Activated CD4-positive, alpha-beta T cell treated with anti-CD3 and anti-CD28 coated beads for 48 hours (primary cell): ENCODE measurements at regions not wholly inside any gene's neighbourhood (a gene's known extent, or its start where the extent isn't known, plus 50 kb on each side); places are given as distances from the start of the nearest gene placed in this dataset.

Experiments used
- DNase-seq: peaks from one replicate; pipeline ENCODE4 v3.0.0-alpha.2; 2020

DNA sequence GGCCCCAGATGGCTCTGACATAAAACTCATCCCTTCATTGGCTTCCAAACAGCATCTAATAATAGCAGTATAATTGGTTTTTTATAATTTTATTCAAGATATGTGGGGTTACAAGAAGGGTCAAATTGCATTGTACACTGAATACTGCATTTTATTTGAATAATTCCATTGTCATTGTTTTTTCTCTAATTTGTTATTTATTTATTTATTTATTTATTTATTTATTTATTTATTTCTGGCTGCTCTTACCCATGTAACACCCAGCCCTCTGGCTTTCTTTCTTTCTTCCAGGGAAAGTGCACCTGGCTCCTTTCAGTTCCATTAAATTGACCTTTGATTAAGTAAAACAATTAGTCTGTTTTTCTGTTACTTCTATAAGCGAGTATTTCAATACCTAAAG lies 210.1 kb downstream of the CDH9 start:
- DNase-seq, result no peak

DNA sequence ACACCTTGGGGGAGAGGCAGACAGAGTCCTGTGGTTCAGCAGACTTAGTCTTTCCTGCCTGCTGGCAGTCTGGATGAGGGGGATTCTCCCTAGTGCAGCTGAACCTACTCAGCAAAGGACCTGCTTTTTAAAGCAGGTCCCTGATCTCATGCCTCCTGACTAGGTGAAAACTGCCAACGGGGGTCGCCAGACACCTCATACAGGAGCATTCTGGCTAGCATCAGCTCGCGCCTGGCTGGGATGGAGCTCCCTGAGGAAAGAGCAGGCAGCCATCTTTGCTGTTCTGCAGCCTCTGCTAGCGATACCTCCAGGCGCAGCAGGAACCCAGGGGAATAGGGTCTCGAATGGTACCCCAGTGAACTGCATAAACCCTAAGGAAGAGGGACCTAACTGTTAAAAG lies 225.2 kb downstream of the CDH9 start:
- no peak for DNase-seq

DNA sequence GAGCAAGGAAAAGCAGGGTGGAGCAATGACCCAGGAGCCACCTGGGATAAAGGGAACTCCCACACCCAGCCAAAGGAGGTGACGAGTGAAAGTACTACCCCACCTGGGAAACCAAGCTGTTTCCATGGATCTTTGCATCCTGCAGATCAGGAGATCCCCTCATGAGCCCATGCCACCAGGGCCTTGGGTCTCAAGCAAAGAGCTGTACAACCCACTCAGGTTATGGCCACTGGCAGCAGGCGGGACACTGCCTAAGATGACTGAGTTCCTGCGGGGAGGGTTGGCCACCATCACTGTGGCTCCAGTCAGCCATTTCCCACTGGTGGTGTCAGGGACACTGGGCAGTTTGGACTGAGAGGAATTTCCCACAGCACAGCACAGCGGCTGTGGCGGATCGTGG lies 225.7 kb downstream of the CDH9 start:
- DNase-seq, result no peak

DNA sequence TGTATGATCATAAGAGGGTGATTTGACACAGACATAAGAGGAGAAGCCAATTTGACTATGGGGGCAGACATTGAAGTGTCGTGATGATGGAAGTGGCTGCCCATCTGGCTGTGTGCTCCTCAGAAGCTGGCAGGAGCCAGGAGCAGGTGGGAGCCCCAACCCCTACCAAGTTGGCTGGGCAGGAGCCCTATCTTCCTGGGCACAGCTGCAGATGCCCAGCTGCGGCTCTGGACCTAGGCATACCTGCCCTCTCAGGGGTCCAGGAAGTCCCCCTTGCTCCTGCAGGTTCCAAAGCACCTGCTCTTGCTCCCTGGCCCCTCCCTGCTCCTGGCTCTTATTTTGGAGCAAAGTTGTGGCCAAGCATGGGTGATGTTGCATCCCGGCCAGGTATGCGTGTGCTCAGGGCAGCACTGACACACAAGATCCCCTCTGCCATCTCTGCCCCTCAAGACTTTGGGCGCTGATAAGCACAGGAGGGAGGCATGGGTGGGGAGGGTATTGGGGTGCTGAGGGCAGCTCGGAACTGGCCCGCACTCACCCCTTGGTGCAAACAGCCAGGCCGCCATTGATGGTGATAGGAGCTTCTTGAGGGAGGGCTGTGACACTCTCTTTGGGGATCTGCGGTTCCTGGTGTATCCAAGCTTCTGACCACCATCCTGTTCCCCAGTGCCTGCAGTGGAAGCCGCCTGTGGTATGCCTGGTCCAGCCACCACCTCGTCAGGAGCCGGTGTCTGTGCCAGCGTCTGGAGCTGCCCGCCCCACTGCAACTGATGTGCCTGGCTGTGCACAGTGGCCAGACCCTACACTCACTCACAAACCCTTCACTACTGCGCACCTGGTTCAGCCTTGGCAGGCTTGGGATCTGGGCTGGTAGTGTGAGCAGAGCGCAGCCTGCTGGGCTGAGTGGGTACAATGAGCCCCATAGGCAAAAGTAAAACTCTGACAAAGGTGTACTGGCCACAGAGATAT lies 230.9 kb downstream of the CDH9 start:
- no peak for DNase-seq

DNA sequence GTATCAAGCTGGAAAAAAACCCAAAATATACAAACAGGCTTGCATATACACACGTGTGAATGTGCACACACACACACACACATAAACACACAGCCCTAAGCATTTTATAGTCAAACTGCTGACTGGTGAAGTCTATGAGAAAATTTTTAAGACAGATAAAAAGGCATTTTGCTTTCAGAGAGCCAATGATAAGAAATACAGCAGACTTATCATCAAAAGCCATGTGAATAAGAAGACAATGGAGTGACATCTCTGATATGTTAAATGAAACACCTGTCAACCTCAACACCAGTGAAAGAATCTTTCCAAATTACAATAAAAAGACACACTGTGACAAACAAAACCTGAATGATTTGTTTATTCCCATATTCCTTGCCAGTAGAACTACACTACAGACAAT lies 233.3 kb downstream of the CDH9 start:
- no peak for DNase-seq

DNA sequence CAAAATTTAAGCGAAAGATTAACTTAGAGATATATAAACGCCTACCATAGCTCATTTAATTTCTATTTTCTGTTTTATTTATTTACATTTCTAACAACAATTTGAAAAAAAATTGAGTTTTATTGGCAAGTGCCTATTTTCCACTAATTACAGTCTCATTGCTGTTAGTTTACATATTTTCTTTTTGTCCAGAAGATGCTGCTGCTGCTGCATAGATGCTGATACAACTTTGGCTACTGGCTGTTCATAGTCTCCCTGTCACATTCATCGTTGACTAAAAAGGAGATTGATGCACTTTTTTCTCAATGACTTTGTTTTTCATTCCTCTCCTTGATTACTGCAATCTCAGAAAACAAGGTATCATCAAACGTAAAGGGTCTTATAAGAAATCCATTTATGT lies 235.4 kb downstream of the CDH9 start:
- DNase-seq, result no peak

DNA sequence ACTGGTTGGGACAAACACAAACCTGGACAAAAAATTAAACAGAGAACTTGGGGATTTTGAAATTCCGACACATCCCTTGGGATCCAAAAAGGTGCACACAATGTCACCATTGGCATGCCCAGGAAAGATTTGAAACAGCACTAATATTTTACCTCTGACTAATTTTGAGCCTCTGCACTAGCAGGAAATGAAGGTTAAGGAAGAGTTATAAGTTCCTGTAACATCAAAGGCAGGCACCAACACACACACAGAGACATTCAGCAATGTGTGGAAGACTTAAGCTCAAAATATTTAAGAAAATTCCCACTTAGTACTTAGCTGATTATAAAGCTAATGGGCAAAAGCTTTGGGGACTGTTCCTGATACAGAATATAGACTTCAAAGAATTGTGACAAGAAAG lies 247.0 kb downstream of the CDH9 start:
- DNase-seq, result no peak

DNA sequence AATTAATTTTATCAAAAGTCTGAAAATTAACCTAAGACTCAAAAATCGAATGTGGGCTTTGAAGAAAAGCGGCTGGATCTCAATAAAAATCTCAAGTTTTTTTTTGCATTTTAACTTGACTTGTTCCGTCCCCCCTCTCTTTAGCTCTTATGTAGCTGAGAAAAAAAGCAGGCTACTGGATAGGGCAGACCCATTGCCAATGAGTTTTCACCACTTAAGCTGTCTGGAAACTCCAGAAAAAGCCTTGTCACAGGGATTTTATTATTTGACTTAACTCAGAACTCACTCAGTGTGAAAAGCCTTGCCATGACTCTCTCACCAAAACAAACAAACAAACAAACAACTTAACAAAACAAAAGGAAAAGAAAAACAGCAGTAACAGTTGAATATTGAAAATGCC lies 247.4 kb downstream of the CDH9 start:
- DNase-seq, result no peak

DNA sequence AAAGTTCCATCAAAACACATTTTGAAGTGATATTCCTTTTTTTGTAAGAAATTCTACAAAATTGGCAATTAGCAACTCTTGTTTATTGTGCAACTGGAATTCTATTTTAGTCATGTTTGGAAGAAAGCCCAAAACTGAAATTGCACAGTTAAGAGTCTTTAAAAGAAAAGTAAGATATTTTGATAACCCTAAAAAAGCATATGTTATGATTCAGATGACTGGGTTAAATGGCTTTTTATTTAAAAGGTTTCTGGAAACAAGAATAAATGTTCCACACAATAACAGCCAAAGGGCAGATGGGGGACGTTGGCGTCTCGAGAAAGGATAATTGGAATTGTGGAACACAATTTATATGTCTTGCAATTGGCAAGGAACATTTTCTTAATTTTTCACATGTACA lies 275.2 kb downstream of the CDH9 start:
- no peak for DNase-seq

DNA sequence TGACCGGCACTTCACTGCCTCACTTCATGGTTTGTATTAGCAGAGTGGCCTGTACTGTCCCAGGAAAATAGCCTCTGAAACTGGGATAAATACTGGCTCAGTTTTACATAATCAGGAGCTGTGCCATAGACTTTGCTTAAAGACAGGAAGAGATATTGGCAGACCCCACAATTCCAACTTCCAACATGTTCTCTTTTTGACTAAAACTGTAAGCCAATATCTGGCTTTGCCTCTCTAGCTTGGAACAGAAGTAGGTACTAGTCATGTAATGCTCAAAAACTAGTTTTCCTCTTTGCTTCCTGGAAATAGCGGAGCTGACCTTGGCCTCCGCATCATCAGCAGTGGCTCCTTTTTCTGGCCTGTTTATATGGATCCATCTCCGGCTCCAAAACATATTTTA lies 276.9 kb downstream of the CDH9 start:
- no peak for DNase-seq

DNA sequence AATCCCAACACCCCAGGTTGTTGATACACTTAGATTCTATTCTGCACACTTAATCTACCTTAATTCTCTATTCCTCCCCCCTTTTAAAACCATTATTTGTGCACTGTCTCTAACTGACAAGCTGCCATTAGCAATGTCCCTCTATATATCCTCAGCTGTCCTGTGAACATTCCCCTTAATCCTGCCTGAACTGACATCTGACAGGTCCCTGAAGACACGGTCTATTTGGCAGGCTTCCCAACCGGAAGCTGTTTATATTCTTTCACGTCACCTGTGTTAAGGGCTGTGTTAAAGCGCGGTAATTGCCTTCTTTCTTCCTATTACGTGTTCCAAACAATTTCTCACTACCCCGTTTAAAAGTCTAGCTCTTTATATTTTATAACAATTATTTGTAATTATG lies 277.3 kb downstream of the CDH9 start:
- DNase-seq, result no peak

DNA sequence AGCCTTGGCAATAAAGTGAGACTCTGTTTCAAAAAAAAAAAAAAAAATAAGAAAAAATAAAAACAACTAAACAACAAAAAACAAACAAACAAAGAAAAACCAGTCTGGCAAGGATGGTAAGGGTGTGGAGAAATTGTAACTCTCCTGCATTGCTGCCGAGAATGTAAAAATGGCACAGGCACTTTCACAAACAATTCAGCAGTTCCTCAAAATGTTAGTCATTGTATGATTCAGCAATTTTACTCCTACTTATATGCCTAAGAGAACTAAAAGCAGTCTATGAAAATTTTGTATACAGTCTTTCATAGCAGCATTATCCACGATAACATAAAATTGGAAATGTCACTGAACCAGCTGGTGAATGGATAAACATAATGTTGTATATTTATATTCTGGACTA lies 280.4 kb downstream of the CDH9 start:
- no peak for DNase-seq

DNA sequence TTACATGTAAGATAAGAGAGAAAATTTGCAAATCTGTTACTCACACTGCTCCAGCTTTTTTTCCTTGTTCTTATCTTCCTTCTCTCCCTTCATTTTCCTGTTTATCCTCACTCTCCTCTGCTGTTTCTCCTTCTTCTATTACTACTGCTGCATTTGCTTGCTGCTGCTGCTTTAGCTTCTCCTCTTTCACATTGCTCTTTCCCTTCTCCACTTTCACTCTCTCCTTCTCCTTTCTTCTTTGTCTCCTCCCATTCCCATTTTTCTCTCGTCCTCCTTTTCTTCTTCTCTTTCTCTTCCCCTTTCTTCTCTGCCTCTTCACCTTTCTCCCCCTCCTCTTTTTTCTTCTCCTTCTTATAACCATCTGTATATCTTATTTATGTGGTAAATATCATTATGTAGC lies 288.6 kb downstream of the CDH9 start:
- no peak for DNase-seq

DNA sequence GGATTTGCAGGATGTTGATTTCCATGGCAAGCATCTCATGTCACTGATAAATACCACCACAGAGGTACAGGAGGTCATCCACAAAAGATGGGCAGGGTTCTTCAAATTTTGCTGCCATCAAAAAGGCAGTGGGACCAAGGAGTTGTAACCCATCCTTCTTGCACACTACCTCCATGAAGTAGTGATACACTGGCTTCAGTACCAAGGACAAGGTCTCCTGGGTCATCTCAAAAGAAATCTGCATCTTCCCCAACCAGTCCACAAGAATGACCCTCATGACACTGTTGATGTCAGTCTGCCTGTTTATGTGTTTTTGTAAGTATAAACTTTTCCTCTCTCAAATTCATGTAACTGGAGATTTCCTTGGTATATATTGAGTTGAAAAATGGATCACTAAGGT lies 298.2 kb downstream of the CDH9 start:
- no peak for DNase-seq

DNA sequence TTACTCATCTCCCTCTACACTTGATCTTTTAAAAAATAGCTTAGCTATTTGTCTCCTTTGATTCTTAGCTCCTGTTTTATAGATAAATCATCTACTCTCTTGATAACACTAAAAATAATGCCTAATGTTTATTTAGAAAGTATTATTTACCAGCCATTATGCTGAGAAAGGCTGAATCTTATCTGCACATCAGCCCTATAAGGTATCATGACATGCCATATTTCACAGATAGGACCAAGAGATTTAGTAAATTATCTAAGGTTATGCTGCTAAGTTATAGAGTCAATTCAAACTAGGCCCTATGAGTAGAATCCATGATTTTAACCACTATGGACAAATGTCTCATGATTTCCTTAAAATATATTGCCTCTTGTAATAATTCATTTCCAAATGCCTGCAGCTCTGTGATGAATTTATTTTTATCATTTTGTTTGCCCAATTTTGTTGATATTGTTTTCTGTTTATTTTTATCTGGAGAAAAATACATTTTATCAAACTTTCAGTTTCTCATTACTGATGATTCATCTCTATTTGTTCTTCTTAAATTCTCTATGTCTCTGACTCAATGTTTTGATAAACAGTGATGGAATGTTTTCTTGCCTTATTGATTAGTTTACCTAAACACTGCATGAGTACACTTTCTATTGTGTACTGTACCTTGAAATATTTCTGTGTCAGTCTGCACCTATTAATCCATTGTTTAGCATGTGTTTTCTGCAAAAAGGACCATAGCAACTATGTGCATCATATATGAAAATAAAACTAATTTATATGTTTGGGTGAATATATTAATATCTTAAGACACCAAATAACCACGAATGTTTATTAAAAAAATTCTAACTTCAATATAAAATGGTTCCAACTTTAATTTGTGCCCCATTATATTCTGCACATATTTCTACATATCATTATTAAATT lies 300.8 kb downstream of the CDH9 start:
- no peak for DNase-seq

DNA sequence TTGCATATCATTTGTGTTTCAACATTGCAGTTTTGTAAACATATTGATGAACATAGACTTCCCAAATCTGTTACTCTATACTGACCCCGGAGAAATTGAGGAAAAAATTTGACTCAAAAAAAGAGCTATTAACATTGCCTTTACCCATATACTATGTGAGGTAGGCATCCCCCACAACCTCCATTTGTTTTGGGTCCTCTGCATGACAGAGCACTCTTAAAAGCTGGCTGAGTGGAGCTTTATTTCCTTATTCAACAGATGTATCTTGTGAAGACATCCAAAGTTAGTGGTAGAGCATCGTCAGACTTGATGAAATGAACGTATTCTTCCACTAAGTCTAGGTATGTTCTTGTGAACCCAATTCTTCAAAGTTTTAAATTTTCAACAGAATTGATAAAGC lies 310.5 kb downstream of the CDH9 start:
- DNase-seq, result no peak

DNA sequence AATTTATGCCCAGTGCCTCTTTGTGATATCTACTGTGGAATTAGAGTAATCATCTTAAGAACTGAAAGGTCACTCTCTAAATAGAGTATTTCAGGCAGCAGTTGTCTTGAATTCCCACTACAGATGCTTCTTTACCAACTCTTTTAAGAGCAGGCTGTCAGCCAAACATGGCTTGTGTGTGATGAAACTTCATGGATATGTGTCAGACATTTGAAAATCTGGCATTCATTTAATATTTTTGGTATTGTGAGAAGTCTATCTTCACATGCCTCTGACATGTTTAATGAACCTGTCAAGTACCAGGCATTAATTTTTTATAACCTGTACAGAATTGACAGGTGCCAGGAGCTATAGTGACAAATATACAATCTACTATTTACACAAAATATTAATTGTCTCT lies 318.6 kb downstream of the CDH9 start:
- no peak for DNase-seq

DNA sequence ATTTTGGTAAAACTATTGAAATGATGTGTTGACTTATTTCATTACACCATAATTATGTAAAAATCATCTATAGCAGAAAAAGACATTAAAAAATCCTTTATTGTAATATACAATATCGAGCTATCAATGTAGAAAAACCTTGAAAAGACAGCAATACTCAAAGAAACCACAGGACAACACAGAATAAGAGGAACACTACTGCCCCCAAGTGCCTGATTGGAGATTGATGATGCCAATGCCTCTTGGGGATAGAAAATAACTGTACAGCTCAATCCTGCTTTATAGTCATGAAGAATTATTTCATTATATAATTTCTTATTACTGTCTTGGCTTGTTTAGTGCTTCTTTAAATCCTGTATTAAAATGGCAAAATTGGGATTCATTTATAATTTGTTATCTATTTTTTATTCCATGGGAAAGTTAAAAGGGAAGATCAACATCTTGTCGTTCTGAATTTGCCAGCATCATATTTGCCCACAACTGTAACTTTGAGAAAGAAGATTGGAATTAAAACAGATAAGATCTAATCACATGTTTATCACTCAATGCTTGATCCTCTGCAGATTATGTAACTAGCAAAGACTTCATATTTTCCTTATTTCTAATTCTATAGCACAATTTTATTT lies 337.5 kb downstream of the CDH9 start:
- DNase-seq, result peak; percentile 12

DNA sequence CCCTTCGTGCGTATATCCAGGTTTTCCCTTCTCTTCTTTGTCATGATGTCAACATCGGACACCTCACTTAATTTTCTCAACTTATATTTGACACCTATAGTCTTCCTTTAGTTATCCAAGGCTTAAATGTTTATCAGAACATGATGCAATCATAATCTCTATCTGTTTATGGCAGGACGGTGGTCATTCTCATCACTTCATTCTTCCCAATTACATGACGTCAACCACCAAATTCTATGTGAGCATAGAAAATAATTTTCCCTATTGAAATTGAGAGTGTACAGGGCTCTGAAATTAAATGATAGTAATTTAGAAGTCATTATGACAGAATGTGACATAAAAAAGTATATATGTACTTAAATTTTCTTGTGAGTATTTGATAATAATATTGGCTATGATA lies 345.4 kb downstream of the CDH9 start:
- no peak for DNase-seq

DNA sequence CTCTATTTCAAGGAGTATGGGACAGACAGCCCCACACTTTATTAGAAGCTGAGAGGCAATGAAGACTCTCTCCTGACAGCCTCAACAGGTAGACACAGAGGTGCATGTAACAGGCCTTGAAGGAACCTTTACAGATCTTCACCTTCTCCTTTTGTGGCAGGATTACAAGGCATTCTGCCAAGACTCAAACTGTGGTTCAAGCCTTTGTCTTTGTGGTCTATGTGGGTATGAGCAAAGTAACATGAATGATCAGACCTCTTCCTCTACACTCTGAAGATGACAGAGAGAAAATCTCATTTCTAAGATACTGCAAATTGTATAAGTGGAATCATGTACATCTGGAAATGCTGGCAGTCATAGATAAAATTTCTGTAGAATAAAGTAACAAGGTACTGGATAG lies 346.9 kb downstream of the CDH9 start:
- no peak for DNase-seq

DNA sequence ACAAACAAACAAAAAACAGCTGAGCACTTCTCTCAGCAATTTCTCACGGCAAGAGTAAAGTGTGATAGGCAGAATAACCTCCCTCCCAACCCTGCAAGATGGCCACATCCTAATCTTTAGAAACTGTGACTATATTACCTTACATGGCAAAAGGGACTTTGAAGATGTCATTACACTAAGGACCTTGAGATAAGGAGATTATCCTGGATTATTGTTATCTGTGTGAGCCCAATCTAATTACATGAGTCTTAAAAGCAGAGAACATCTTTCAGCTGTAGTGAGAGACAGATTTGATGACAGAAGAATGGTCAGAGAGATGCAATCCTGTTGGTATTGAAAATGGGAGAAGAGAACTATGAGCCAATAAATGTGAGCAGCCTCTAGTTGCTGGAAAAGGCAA lies 347.9 kb downstream of the CDH9 start:
- no peak for DNase-seq

DNA sequence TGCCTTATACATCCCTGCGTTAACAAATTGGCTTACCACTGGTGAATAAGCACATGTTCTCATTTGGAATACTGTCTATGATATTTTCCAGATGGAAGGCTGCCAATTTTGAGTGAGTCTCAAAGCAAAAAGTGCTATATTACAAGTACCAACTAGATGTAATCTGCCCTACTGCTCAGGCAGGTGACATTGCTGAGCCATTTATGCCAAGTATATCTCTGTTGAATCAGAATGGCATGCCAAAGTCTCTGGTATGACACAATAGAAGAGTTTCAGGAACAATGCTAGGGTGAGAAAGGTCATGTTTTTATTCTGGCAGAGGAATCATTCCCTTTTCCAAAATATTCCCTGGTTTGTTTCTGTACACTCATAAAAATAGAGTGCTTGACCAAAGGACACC lies 356.5 kb downstream of the CDH9 start:
- no peak for DNase-seq

DNA sequence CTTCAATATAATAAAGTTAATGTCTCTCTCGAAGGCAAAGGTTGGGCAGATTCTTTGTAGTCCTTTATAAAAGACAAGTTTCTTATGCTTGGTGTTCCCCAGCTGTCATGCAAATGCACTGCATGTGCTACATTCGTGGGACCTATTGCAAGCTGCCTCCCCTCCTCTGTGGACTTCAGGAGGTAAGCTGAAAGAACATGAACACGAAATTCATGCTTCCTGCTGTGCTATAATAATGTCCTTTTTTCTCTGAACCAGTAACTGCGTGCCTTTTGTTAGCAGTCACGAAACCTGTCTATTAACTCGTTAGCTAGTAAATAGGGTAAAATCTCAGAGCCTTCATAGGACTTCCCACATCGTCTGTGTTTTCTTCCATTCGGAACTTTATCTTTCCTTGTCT lies 363.5 kb downstream of the CDH9 start:
- no peak for DNase-seq

DNA sequence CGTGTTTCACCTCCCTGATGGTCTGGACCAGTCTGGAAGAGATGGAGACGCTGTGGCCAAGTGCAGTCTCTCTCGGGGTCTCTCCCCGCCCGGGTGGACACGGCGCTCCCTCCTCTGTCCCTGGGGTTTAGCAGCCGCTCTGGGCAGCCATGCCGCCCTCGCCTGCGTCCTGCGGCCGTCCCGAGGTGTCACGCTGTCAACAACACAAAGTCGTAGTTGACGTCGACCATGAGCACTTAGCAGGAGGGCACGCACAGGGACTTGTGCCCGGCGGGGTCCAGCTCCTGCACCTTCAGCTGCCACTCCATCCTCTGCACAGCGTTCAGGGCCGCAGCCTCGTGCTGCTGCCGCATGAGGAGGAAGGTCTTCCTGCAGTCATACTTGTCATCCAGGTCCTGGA lies 368.9 kb downstream of the CDH9 start:
- no peak for DNase-seq
